Smooth muscle cell (in vitro differentiated cells): ENCODE measurements at regions not wholly inside any gene's neighbourhood (a gene's known extent, or its start where the extent isn't known, plus 50 kb on each side); places are given as distances from the start of the nearest gene placed in this dataset.

Source experiments
- DNase-seq: peaks from one replicate; lab custom pipeline; 2025; ENCODE audit not compliant: unreplicated experiment; lab: John Stamatoyannopoulos, UW
- H2AFZ ChIP-seq: fragments of 200-600 bp; sonication (generic); 2 replicates; pipeline ENCODE4 v1.6.0; 2016; ENCODE audit warnings: antibody characterized with exemption, low read depth, mild to moderate bottlenecking
- H3F3A ChIP-seq: fragments of 200-600 bp; sonication (generic); 2 replicates; pipeline ENCODE4 v1.6.0; 2017; ENCODE audit warnings: antibody characterized with exemption, low read depth
- H3K27ac ChIP-seq: fragments of 200-600 bp; sonication (generic); 2 replicates; pipeline ENCODE4 v1.5.1; 2016; ENCODE audit warnings: low read depth, mild to moderate bottlenecking
- H3K27me3 ChIP-seq: fragments of 200-600 bp; sonication (generic); 2 replicates; pipeline ENCODE4 v1.6.1; 2016; ENCODE audit warnings: low read depth, mild to moderate bottlenecking
- H3K36me3 ChIP-seq: fragments of 200-600 bp; sonication (generic); 2 replicates; pipeline ENCODE4 v1.5.1; 2016; ENCODE audit warnings: low read depth
- H3K4me1 ChIP-seq: fragments of 200-600 bp; sonication (generic); 2 replicates; pipeline ENCODE4 v1.5.1; 2016; ENCODE audit warnings: low read depth
- H3K4me2 ChIP-seq: fragments of 200-600 bp; sonication (generic); 2 replicates; pipeline ENCODE4 v1.6.0; 2016; ENCODE audit warnings: mild to moderate bottlenecking
- H3K4me3 ChIP-seq: fragments of 200-600 bp; sonication (generic); 2 replicates; pipeline ENCODE4 v1.5.1; 2016; ENCODE audit warnings: mild to moderate bottlenecking
- H3K79me2 ChIP-seq: fragments of 200-600 bp; sonication (generic); 2 replicates; pipeline ENCODE4 v1.6.0; 2016; ENCODE audit warnings: low read depth, mild to moderate bottlenecking
- H3K9ac ChIP-seq: fragments of 200-600 bp; sonication (generic); 2 replicates; pipeline ENCODE4 v1.6.0; 2016; ENCODE audit warnings: low read depth
- H3K9me3 ChIP-seq: fragments of 200-600 bp; sonication (generic); replicated peaks from 2 replicates; pipeline ENCODE4 v1.5.1; 2016; ENCODE audit warnings: low read depth
- H4K20me1 ChIP-seq: fragments of 200-600 bp; sonication (generic); 2 replicates; pipeline ENCODE4 v1.6.0; 2016; ENCODE audit warnings: low read depth
- WGBS: methylation state at CpG from one replicate; pipeline ENCODE4 v1.1.7; 2016; ENCODE audit warnings: low lambda C conversion rate; 5-methylcytosine and 5-hydroxymethylcytosine counted together
- TF ChIP-seq, protein P1 (sequence below): fragments of 200-600 bp; sonication (generic); IDR thresholded peaks from 2 replicates; pipeline ENCODE4 v1.5.1; 2017; ENCODE audit warnings: borderline replicate concordance, mild to moderate bottlenecking, antibody characterized with exemption; ENCODE audit not compliant: insufficient read depth, poor library complexity, severe bottlenecking

- TF ChIP-seq, protein P1, sequence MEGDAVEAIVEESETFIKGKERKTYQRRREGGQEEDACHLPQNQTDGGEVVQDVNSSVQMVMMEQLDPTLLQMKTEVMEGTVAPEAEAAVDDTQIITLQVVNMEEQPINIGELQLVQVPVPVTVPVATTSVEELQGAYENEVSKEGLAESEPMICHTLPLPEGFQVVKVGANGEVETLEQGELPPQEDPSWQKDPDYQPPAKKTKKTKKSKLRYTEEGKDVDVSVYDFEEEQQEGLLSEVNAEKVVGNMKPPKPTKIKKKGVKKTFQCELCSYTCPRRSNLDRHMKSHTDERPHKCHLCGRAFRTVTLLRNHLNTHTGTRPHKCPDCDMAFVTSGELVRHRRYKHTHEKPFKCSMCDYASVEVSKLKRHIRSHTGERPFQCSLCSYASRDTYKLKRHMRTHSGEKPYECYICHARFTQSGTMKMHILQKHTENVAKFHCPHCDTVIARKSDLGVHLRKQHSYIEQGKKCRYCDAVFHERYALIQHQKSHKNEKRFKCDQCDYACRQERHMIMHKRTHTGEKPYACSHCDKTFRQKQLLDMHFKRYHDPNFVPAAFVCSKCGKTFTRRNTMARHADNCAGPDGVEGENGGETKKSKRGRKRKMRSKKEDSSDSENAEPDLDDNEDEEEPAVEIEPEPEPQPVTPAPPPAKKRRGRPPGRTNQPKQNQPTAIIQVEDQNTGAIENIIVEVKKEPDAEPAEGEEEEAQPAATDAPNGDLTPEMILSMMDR, result no peak
- Histone ChIP-seq H3K4me3 (peak overlapping the region; percentile 62), H3K4me1 (peaks cover 43% of the 10 kb centered on the region), H3F3A (peaks cover 34% of the 10 kb centered on the region), H3K27ac (peak overlapping the region; percentile 94), H3K36me3 (no peaks in the 10 kb centered on the region), H3K27me3 (no peaks in the 10 kb centered on the region), H3K9me3 (no peaks in the 10 kb centered on the region), H3K4me2 (peak overlapping the region; percentile 93), H4K20me1 (peaks cover 100% of the 10 kb centered on the region), H3K79me2 (peaks cover 54% of the 10 kb centered on the region), H3K9ac (peak overlapping the region; percentile 68), H2AFZ (no peak overlapping the region)
- DNase-seq, result no peak
- 52% methylated on average over 8 of the region's 9 CpGs for WGBS
These were observed 308.7 kb downstream of the SEC14L1 start for GRCh38 chr17:77449373-77449907.

GRCh38 chr17:77449908-77450741 lies 309.4 kb downstream of the SEC14L1 start:
- H3K79me2 ChIP-seq, result peaks cover 59% of the 10 kb centered on the region
- peaks cover 100% of the 10 kb centered on the region for H4K20me1 ChIP-seq
- peak overlapping the region; percentile 68 for H3K9ac ChIP-seq
- 4% methylated on average over 21 of the region's 23 CpGs for WGBS
- H3K27me3 ChIP-seq, result no peaks in the 10 kb centered on the region
- H3K36me3 ChIP-seq, result no peaks in the 10 kb centered on the region
- TF ChIP-seq, protein P1, result no peak
- peak overlapping the region; percentile 94 for H3K27ac ChIP-seq
- H3K4me1 ChIP-seq, result peaks cover 50% of the 10 kb centered on the region
- H2AFZ ChIP-seq, result no peak overlapping the region
- peak overlapping the region; percentile 62 for H3K4me3 ChIP-seq
- peak overlapping the region; percentile 93 for H3K4me2 ChIP-seq
- H3K9me3 ChIP-seq, result no peaks in the 10 kb centered on the region
- DNase-seq, result peak; percentile 67
- peaks cover 34% of the 10 kb centered on the region for H3F3A ChIP-seq

DNA sequence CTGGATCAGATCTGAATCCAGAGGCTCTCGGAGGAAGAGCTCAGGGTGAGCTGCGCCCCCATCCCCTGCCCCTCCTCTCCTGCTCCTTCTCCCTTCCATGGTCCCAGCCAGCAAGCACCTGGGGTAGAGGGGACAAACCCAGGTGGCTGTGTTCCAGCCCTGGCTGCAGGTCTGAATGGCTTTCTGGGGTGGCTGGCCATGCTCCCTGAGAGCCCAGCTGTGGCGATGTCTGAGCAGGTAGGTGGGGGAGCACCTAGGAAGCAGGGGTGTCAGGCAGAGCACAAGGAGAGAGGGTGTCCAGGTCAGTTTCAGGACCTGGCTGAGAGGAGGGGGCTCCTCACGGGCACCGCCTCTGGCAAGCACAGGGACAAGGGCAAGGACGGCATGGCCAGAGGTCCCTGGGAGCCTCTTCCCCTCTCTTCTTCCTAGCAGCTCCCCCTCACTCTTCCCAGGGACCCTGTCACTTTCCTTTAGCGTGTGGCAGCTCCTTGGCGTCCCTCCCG lies 310.0 kb downstream of the SEC14L1 start:
- peak overlapping the region; percentile 94 for H3K27ac ChIP-seq
- no peak for DNase-seq
- peaks cover 100% of the 10 kb centered on the region for H4K20me1 ChIP-seq
- peaks cover 36% of the 10 kb centered on the region for H3F3A ChIP-seq
- peak overlapping the region; percentile 93 for H3K4me2 ChIP-seq
- no peak overlapping the region for H2AFZ ChIP-seq
- H3K36me3 ChIP-seq, result no peaks in the 10 kb centered on the region
- peaks cover 65% of the 10 kb centered on the region for H3K79me2 ChIP-seq
- 15% methylated on average over 6 of the region's 9 CpGs for WGBS
- H3K27me3 ChIP-seq, result no peaks in the 10 kb centered on the region
- peaks cover 57% of the 10 kb centered on the region for H3K4me1 ChIP-seq
- H3K9ac ChIP-seq, result peak overlapping the region; percentile 39
- TF ChIP-seq, protein P1, result no peak
- H3K4me3 ChIP-seq, result peak overlapping the region; percentile 62
- H3K9me3 ChIP-seq, result no peaks in the 10 kb centered on the region
